Liver (tissue), 8 donors: ENCODE measurements at regions not wholly inside any gene's neighbourhood (a gene's known extent, or its start where the extent isn't known, plus 50 kb on each side); places are given as distances from the start of the nearest gene placed in this dataset.

ENCODE experiments used
- DNase-seq: peaks from one replicate; pipeline ENCODE4 v3.0.0-alpha.2; 2017; ENCODE audit warnings: low spot score
- H3K27ac ChIP-seq, 2 donors: one replicate each; pipeline ENCODE4 v1.7.0; 2013; ENCODE audit warnings: inconsistent platforms in 2 of 2, low read length in 2 of 2, control low read depth in 1 of 2, low read depth in 1 of 2, mild to moderate bottlenecking in 1 of 2
- H3K27me3 ChIP-seq, 4 donors: one replicate each; pipeline versions ENCODE4 v1.6.1 to v1.7.0; 2013; ENCODE audit warnings: low read length in 3 of 4, inconsistent platforms in 1 of 4, mild to moderate bottlenecking in 1 of 4, moderate library complexity in 1 of 4; ENCODE audit not compliant: control insufficient read depth in 4 of 4, insufficient read depth in 4 of 4
- H3K36me3 ChIP-seq, 4 donors: one replicate each; pipeline versions ENCODE4 v1.6.1 to v1.7.0; 2013; ENCODE audit warnings: low read length in 3 of 4, mild to moderate bottlenecking in 3 of 4, low read depth in 1 of 4, moderate library complexity in 1 of 4; ENCODE audit not compliant: control insufficient read depth in 4 of 4, insufficient read depth in 3 of 4
- H3K4me1 ChIP-seq, 4 donors: one replicate each; pipeline versions ENCODE4 v1.6.1 to v1.7.0; 2013; ENCODE audit warnings: low read length in 3 of 4, mild to moderate bottlenecking in 3 of 4, moderate library complexity in 1 of 4; ENCODE audit not compliant: control insufficient read depth in 4 of 4, insufficient read depth in 4 of 4
- H3K4me3 ChIP-seq, 3 donors: one replicate each; pipeline versions ENCODE4 v1.6.1 to v1.7.0; 2013; ENCODE audit warnings: low read length in 3 of 3, control low read depth in 1 of 3, low read depth in 1 of 3, mild to moderate bottlenecking in 1 of 3
- H3K9ac ChIP-seq, 2 donors: one replicate each; pipeline ENCODE4 v1.7.0; 2013; ENCODE audit warnings: low read length in 2 of 2, mild to moderate bottlenecking in 2 of 2, moderate library complexity in 2 of 2, control low read depth in 1 of 2, low read depth in 1 of 2
- H3K9me3 ChIP-seq, 4 donors: one replicate each; pipeline versions ENCODE4 v1.6.1 to v1.7.0; 2013; ENCODE audit warnings: low read length in 3 of 4; ENCODE audit not compliant: control insufficient read depth in 4 of 4
- EGR1 ChIP-seq, 2 donors: IDR thresholded peaks; 2 replicates each; pipeline ENCODE4 v1.6.1; 2016 to 2018; ENCODE audit warnings: antibody characterized with exemption in 2 of 2, low read depth in 2 of 2
- FOXA1 ChIP-seq: IDR thresholded peaks from 2 replicates; pipeline ENCODE4 v1.6.1; 2016; ENCODE audit warnings: antibody characterized with exemption
- FOXA2 ChIP-seq: IDR thresholded peaks from 2 replicates; pipeline ENCODE4 v1.6.1; 2016; ENCODE audit warnings: antibody characterized with exemption
- GABPA ChIP-seq, 2 donors: IDR thresholded peaks in 1 of 2; conservative IDR thresholded peaks in 1 of 2; 2 replicates each; pipeline ENCODE4 v1.6.1; 2016; ENCODE audit warnings: antibody characterized with exemption in 2 of 2, mild to moderate bottlenecking in 1 of 2, moderate library complexity in 1 of 2
- HNF4A ChIP-seq, 2 donors: conservative IDR thresholded peaks; 2 replicates each; pipeline ENCODE4 v1.6.1; 2016; ENCODE audit warnings: antibody characterized with exemption in 2 of 2, mild to moderate bottlenecking in 2 of 2
- HNF4G ChIP-seq: IDR thresholded peaks from 2 replicates; pipeline ENCODE4 v1.6.1; 2016; ENCODE audit warnings: antibody characterized with exemption
- JUND ChIP-seq, 2 donors: IDR thresholded peaks; 2 replicates each; pipeline ENCODE4 v1.6.1; 2016; ENCODE audit warnings: antibody characterized with exemption in 2 of 2
- NR2F2 ChIP-seq: IDR thresholded peaks from 2 replicates; pipeline ENCODE4 v1.6.1; 2016; ENCODE audit warnings: antibody characterized with exemption
- RAD21 ChIP-seq, 2 donors: IDR thresholded peaks; 2 replicates each; pipeline ENCODE4 v1.6.1; 2016; ENCODE audit warnings: antibody characterized with exemption in 2 of 2, mild to moderate bottlenecking in 2 of 2
- RXRA ChIP-seq, 2 donors: IDR thresholded peaks; 2 replicates each; pipeline ENCODE4 v1.6.1; 2017 to 2018; ENCODE audit warnings: antibody characterized with exemption in 2 of 2, mild to moderate bottlenecking in 1 of 2
- SP1 ChIP-seq: IDR thresholded peaks from 2 replicates; pipeline ENCODE4 v1.6.1; 2018; ENCODE audit warnings: antibody characterized with exemption, mild to moderate bottlenecking
- TAF1 ChIP-seq: conservative IDR thresholded peaks from 2 replicates; pipeline ENCODE4 v1.6.1; 2016; ENCODE audit warnings: antibody characterized with exemption, mild to moderate bottlenecking
- YY1 ChIP-seq: IDR thresholded peaks from 2 replicates; pipeline ENCODE4 v1.6.1; 2016; ENCODE audit warnings: antibody characterized with exemption, mild to moderate bottlenecking
- WGBS: extraction: QIAGEN DNeasy Blood & Tissue Kit; methylation state at CpG from one replicate; pipeline ENCODE4 v1.1.7; 2013; 5-methylcytosine and 5-hydroxymethylcytosine counted together
- TF ChIP-seq, protein P1 (sequence below): IDR thresholded peaks from 2 replicates; pipeline ENCODE4 v1.6.1; 2016; ENCODE audit warnings: antibody characterized with exemption
- TF ChIP-seq, protein P2 (sequence below): fragments of 150-350 bp; IDR thresholded peaks from 2 replicates; pipeline ENCODE4 v1.5.1; 2017; ENCODE audit warnings: improper control_type of control experiment, low read depth, low read length; ENCODE audit not compliant: missing input control
- TF ChIP-seq, protein P3 (sequence below): IDR thresholded peaks from 2 replicates; pipeline ENCODE4 v1.6.1; 2016; ENCODE audit warnings: antibody characterized with exemption
- TF ChIP-seq, protein P4 (sequence below): IDR thresholded peaks from 2 replicates; pipeline ENCODE4 v1.6.1; 2016; ENCODE audit warnings: antibody characterized with exemption
- donor health status: healthy.
- donor health status: healthy.
- donor health status: healthy.
- donor health status: healthy.
- donor health status: healthy.

DNA sequence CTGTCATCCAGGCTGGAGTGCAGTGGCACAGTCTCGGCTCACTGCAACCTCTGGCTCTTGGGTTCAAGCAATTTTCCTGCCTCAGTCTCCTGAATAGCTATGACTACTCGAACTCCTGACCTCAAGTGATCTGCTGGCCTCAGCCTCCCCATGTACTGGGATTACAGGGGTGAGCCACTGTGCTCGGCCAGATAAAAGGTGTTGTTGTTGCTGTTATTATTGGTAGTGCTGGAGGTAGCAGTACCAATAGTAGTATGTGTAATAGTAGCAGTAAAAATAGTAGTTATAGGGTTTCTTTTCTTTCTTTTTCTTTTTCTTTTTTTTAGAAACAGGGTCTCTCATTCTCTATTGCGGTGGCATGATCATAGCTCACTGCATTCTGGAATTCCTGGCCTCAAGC lies 592.1 kb downstream of the ARAP2 start:
- Histone ChIP-seq H3K9me3 (no peaks in the 10 kb centered on the region), H3K36me3 (no peaks in the 10 kb centered on the region), H3K4me1 (no peaks in the 10 kb centered on the region), H3K27ac (no peak overlapping the region), H3K4me3 (no peak overlapping the region), H3K27me3 (no peaks in the 10 kb centered on the region), H3K9ac (no peak overlapping the region)
- DNase-seq, result no peak
- WGBS, result 57% methylated on average over 4 of the region's 4 CpGs
- TF ChIP-seq NR2F2 (no peak), HNF4G (no peak), RXRA (IDR thresholded peaks at IDR 0.05) (no peak), EGR1 (IDR thresholded peaks at IDR 0.05; ENCODE audit: low read depth in 2 of 2) (no peak), GABPA (IDR thresholded peaks at IDR 0.05 in 1 of 2, conservative IDR thresholded peaks at IDR 0.05 in 1 of 2) (no peak), FOXA1 (no peak), HNF4A (conservative IDR thresholded peaks at IDR 0.05) (no peak), RAD21 (IDR thresholded peaks at IDR 0.05) (no peak), JUND (IDR thresholded peaks at IDR 0.05) (no peak)
- TF ChIP-seq, protein P1, sequence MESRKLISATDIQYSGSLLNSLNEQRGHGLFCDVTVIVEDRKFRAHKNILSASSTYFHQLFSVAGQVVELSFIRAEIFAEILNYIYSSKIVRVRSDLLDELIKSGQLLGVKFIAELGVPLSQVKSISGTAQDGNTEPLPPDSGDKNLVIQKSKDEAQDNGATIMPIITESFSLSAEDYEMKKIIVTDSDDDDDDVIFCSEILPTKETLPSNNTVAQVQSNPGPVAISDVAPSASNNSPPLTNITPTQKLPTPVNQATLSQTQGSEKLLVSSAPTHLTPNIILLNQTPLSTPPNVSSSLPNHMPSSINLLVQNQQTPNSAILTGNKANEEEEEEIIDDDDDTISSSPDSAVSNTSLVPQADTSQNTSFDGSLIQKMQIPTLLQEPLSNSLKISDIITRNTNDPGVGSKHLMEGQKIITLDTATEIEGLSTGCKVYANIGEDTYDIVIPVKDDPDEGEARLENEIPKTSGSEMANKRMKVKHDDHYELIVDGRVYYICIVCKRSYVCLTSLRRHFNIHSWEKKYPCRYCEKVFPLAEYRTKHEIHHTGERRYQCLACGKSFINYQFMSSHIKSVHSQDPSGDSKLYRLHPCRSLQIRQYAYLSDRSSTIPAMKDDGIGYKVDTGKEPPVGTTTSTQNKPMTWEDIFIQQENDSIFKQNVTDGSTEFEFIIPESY, result no peak

DNA sequence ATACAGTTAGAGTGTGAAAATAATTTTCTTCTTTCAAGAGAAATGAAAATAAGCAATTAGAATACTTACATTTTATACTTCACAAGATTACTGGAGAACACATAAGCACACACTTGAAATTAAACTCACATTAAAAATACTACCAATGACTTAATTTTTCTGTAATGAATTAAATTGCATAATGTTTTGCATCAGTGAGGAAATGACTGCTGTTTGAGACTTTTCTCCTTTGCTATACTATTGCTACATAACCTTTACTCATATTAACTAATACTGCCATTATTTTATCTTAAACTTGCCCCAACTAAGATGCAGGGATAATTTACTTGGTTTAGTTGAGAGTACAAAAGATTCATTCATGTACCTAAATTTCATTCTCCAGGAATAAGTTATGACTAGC lies 590.9 kb downstream of the ARAP2 start:
- H3K27ac ChIP-seq, result no peak overlapping the region
- H3K9ac ChIP-seq, result no peak overlapping the region
- DNase-seq, result no peak
- no peaks in the 10 kb centered on the region for H3K9me3 ChIP-seq
- no peaks in the 10 kb centered on the region for H3K36me3 ChIP-seq
- TF ChIP-seq JUND (IDR thresholded peaks at IDR 0.05), result no peak
- TF ChIP-seq RXRA (IDR thresholded peaks at IDR 0.05), result no peak
- TF ChIP-seq HNF4A (conservative IDR thresholded peaks at IDR 0.05), result no peak
- H3K27me3 ChIP-seq, result no peaks in the 10 kb centered on the region
- H3K4me3 ChIP-seq, result no peak overlapping the region
- H3K4me1 ChIP-seq, result no peaks in the 10 kb centered on the region

DNA sequence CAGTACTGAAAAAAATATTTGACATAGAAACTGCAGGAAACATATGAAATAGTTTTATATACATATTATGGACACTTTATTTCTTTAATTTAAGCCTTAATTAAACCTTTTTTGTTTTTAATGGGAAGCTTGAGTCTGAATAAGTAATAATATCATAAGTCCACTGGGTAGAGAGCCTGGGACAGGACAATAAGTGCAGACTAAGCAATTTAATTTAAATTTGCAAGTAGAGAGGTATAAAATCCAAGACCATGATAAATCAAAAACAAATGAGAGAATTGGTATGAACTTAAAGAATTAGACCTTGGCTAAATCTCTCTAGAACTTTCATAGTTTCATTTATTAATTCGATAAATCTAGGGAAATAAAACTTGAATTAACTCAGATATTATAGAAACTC lies 571.2 kb downstream of the ARAP2 start:
- no peak overlapping the region for H3K9ac ChIP-seq
- WGBS, result 51% methylated on average over 1 of the region's 1 CpG
- no peaks in the 10 kb centered on the region for H3K27me3 ChIP-seq
- no peak overlapping the region for H3K27ac ChIP-seq
- no peak for DNase-seq
- no peaks in the 10 kb centered on the region for H3K36me3 ChIP-seq
- no peaks in the 10 kb centered on the region for H3K9me3 ChIP-seq
- no peak overlapping the region for H3K4me3 ChIP-seq
- no peak for TF ChIP-seq HNF4G
- H3K4me1 ChIP-seq, result no peaks in the 10 kb centered on the region

DNA sequence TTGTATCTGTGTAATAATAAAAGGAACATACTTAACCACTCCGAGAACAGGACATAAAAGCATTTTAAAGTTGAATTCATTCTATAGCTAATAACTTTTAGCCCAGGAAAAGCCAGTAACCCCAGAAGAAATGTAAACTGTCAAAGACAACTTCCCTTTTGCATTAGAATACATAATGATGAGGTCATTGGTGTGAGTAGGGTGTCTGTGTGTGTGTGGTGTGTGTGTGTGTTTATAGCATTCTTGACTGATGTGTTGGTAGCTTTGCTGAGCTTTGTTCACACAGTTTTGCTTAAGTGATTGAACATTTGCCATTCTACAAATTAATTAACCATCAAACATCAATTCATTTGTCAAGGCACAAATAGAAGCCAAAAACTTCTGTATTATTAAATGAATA lies 559.6 kb downstream of the ARAP2 start:
- H3K9ac ChIP-seq, result no peak overlapping the region
- WGBS, result 80% methylated on average over 1 of the region's 1 CpG
- no peaks in the 10 kb centered on the region for H3K4me1 ChIP-seq
- no peak overlapping the region for H3K4me3 ChIP-seq
- no peak for DNase-seq
- H3K9me3 ChIP-seq, result no peaks in the 10 kb centered on the region
- H3K36me3 ChIP-seq, result no peaks in the 10 kb centered on the region
- no peaks in the 10 kb centered on the region for H3K27me3 ChIP-seq
- H3K27ac ChIP-seq, result no peak overlapping the region
- no peak for TF ChIP-seq FOXA1
- TF ChIP-seq, protein P2, sequence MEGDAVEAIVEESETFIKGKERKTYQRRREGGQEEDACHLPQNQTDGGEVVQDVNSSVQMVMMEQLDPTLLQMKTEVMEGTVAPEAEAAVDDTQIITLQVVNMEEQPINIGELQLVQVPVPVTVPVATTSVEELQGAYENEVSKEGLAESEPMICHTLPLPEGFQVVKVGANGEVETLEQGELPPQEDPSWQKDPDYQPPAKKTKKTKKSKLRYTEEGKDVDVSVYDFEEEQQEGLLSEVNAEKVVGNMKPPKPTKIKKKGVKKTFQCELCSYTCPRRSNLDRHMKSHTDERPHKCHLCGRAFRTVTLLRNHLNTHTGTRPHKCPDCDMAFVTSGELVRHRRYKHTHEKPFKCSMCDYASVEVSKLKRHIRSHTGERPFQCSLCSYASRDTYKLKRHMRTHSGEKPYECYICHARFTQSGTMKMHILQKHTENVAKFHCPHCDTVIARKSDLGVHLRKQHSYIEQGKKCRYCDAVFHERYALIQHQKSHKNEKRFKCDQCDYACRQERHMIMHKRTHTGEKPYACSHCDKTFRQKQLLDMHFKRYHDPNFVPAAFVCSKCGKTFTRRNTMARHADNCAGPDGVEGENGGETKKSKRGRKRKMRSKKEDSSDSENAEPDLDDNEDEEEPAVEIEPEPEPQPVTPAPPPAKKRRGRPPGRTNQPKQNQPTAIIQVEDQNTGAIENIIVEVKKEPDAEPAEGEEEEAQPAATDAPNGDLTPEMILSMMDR, result no peak
- TF ChIP-seq, protein P3, sequence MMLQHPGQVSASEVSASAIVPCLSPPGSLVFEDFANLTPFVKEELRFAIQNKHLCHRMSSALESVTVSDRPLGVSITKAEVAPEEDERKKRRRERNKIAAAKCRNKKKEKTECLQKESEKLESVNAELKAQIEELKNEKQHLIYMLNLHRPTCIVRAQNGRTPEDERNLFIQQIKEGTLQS, result no peak
- no peak for TF ChIP-seq HNF4A (conservative IDR thresholded peaks at IDR 0.05)
- no peak for TF ChIP-seq HNF4G
- TF ChIP-seq RXRA (IDR thresholded peaks at IDR 0.05), result no peak
- TF ChIP-seq EGR1 (IDR thresholded peaks at IDR 0.05; ENCODE audit: low read depth in 2 of 2), result no peak
- TF ChIP-seq SP1, result no peak
- no peak for TF ChIP-seq GABPA (IDR thresholded peaks at IDR 0.05 in 1 of 2, conservative IDR thresholded peaks at IDR 0.05 in 1 of 2)
- no peak for TF ChIP-seq NR2F2
- TF ChIP-seq, protein P1, result no peak
- no peak for TF ChIP-seq FOXA2
- TF ChIP-seq, protein P4, sequence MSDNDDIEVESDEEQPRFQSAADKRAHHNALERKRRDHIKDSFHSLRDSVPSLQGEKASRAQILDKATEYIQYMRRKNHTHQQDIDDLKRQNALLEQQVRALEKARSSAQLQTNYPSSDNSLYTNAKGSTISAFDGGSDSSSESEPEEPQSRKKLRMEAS, result no peak
- TF ChIP-seq YY1, result no peak
- no peak for TF ChIP-seq TAF1
